ENCODE measurements at regions not wholly inside any gene's neighbourhood (a gene's known extent, or its start where the extent isn't known, plus 50 kb on each side); places are given as distances from the start of the nearest gene placed in this dataset.

DNA sequence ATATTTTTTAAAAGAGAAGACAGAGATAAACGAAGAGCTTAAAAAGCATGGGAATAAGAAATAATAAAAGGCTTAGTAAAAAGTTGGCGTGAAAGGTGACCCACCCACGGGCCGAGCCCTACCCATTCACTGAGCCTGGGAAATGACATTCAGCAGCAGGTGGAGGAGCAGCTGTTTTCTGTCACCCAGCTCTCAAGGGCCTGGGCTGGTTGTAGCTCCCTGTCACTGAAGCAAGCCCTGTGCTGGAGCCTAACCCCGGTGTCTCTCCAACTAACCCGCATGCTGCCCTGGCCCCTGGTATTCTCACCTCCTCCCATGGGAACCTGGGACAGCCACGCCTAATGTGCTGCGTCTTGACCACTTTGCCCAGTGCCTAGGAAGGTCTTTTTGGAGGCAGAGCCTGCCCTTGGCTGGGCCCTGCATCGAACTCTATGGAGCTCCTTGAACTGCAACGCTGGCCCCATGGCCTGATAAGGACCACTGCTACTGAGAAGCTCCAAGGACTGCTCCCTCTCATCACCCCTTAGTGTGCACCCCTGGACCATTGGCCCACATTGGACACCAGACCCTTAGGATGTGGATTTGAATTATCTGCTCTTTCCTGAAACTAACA, 68.8 kb upstream of the IYD start:
- peaks cover 33% of the 10 kb centered on the region for H3K27me3 Mint-ChIP-seq (ENCODE audit: low read depth)
- H3K27ac Mint-ChIP-seq = peak overlapping the region in 2 of 3 experiments; percentile 49 to 62
- peaks cover 40% of the 10 kb centered on the region for H3K4me1 Mint-ChIP-seq
- peaks cover 20% of the 10 kb centered on the region for H3K9me3 Mint-ChIP-seq
- TF ChIP-seq, protein P1, sequence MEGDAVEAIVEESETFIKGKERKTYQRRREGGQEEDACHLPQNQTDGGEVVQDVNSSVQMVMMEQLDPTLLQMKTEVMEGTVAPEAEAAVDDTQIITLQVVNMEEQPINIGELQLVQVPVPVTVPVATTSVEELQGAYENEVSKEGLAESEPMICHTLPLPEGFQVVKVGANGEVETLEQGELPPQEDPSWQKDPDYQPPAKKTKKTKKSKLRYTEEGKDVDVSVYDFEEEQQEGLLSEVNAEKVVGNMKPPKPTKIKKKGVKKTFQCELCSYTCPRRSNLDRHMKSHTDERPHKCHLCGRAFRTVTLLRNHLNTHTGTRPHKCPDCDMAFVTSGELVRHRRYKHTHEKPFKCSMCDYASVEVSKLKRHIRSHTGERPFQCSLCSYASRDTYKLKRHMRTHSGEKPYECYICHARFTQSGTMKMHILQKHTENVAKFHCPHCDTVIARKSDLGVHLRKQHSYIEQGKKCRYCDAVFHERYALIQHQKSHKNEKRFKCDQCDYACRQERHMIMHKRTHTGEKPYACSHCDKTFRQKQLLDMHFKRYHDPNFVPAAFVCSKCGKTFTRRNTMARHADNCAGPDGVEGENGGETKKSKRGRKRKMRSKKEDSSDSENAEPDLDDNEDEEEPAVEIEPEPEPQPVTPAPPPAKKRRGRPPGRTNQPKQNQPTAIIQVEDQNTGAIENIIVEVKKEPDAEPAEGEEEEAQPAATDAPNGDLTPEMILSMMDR (IDR thresholded peaks at IDR 0.05; ENCODE audit: unreplicated experiment in 3 of 3) = no peak
- H3K36me3 Mint-ChIP-seq (ENCODE audit: low read depth) = peaks cover 5% of the 10 kb centered on the region
- peak overlapping the region in 1 of 3 experiments; percentile 13 for H3K4me3 Mint-ChIP-seq

DNA sequence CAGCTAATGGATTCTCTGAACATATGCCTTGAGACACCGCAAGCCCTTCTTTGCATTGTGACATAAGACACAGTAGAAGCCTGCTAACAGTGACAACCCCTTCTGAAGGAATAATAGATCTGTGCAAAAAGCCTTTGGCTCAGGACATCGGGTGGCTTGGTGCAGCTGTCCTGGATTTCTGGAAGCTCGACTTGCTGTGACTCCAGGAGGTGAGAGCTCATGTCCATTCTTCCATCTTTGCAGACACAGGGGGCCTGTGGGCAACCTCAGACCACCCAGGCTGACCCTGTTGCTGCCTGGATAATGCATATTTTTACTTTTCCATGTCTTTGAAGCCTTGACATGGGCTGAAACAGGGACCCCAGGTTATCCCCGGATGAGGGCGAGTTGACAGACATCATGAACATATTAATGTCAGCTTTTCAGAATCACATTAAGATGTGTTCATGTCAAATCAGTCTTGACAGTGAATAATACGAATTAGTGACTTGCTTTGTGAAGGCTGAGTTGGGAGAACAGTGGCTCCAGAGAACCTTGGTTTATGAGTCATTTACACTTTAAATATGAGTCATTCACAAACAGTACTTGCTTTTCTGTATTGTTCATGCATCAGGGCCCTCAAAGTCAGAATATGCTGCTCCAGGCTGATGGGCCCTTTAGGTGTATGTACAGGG, 66.8 kb upstream of the IYD start:
- peak overlapping the region in 2 of 3 experiments; percentile 70 to 74 for H3K27ac Mint-ChIP-seq
- H3K27me3 Mint-ChIP-seq (ENCODE audit: low read depth) = peaks cover 32% of the 10 kb centered on the region
- TF ChIP-seq, protein P1 (IDR thresholded peaks at IDR 0.05; ENCODE audit: unreplicated experiment in 3 of 3) = no peak
- H3K4me3 Mint-ChIP-seq = no peak overlapping the region
- H3K4me1 Mint-ChIP-seq = peaks cover 40% of the 10 kb centered on the region
- peaks cover 13% of the 10 kb centered on the region for H3K9me3 Mint-ChIP-seq
- peaks cover 5% of the 10 kb centered on the region for H3K36me3 Mint-ChIP-seq (ENCODE audit: low read depth)

DNA sequence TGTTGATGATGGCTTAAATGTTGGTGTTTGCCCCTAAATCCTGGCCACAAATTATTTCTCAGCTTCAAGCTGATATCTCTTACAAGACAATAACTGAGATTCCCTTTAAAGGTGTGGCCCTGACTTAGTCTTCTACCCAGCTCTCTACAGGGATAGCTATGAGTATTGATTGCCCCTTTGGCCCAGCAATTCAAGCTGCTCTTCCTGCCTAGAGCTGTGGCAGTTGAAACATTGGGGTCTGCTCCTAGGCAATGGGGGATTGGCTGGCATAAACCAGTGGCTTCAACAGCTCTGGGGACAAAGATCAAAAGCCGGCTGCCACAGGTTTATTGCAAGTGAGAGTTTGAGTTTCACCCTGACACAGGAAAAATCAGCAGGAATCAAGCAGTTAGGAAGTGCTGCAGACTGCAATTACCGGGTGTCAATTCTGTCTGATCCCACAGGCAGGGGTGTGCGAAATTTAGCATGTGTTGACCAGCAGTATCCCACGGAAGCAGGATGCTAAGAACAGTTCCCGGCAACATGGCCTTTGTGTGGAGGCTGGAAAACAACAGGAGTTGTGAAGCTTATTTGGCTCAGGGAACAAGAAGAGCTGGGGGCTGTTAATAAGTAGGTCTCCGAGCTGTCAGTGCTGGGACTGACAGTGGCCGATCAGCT, 66.2 kb upstream of the IYD start:
- Mint-ChIP-seq H3K9me3 (peaks cover 8% of the 10 kb centered on the region), H3K36me3 (ENCODE audit: low read depth) (peaks cover 4% of the 10 kb centered on the region), H3K4me1 (peaks cover 39% of the 10 kb centered on the region), H3K4me3 (no peak overlapping the region), H3K27ac (peak overlapping the region in 1 of 3 experiments; percentile 51), H3K27me3 (ENCODE audit: low read depth) (peaks cover 34% of the 10 kb centered on the region)
- TF ChIP-seq, protein P1 (IDR thresholded peaks at IDR 0.05; ENCODE audit: unreplicated experiment in 3 of 3) = no peak

DNA sequence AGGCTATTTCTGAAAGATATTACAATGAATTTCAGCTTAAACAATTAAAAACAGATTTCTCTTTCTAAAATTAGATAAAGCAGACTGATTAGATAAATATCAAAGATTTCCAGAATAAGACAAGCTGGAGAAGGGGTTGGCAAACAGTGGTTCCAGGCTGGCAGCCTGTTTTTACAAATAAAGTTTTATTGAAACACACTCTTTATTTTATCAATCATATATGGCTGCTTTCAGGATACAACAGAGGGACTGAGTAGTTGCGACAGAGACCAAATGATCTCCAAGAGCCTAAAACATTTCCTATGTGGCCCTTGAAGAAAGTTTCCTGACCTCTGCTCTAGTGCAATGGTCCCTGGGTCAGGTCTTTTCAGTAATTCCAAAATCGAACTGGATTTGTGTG, 65.6 kb upstream of the IYD start:
- peaks cover 3% of the 10 kb centered on the region for H3K9me3 Mint-ChIP-seq
- peaks cover 33% of the 10 kb centered on the region for H3K27me3 Mint-ChIP-seq (ENCODE audit: low read depth)
- no peak overlapping the region for H3K27ac Mint-ChIP-seq

DNA sequence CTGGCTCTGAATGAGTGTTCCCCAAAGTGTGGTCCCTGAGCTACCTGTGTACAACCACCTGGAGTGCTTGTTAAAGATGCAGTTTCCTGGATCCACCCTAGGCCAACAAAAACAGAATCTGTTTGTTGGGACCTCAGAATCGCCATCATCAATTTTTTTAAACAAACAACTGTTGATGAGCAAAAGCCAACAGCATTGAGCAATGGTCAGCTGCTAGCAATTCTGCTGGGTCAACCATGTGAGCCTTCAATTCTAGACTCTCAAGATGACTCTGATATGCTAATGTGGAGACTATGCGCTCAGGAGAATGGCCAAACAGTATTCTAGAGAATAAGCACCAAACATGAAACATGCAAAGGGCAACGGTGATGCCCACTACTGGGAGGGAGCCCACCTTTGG, 64.4 kb upstream of the IYD start:
- no peak overlapping the region for H3K27ac Mint-ChIP-seq
- H3K36me3 Mint-ChIP-seq (ENCODE audit: low read depth) = no peaks in the 10 kb centered on the region
- H3K9me3 Mint-ChIP-seq = no peaks in the 10 kb centered on the region
- H3K27me3 Mint-ChIP-seq (ENCODE audit: low read depth) = peaks cover 34% of the 10 kb centered on the region
- no peak overlapping the region for H3K4me3 Mint-ChIP-seq
- TF ChIP-seq, protein P1 (IDR thresholded peaks at IDR 0.05; ENCODE audit: unreplicated experiment in 3 of 3) = no peak
- H3K4me1 Mint-ChIP-seq = peaks cover 29% of the 10 kb centered on the region

More for the DNA sequence above, 65.6 kb upstream of the IYD start:
- Mint-ChIP-seq H3K36me3 (ENCODE audit: low read depth) (no peaks in the 10 kb centered on the region), H3K4me1 (peaks cover 33% of the 10 kb centered on the region), H3K4me3 (no peak overlapping the region)
- TF ChIP-seq, protein P1 (IDR thresholded peaks at IDR 0.05; ENCODE audit: unreplicated experiment in 3 of 3) = no peak
